ENCODE measurements at regions not wholly inside any gene's neighbourhood (a gene's known extent, or its start where the extent isn't known, plus 50 kb on each side); places are given as distances from the start of the nearest gene placed in this dataset.
A peak's percentile ranks its signal among the peaks of the same experiment; 100 is the strongest.

- Mint-ChIP-seq H3K27me3 (ENCODE audit: insufficient read depth, unreplicated experiment) (no peaks in the 10 kb centered on the region), H3K36me3 (ENCODE audit: insufficient read depth, unreplicated experiment) (peaks cover 39% of the 10 kb centered on the region), H3K4me3 (ENCODE audit: unreplicated experiment) (no peak overlapping the region), H3K4me1 (ENCODE audit: low read depth, unreplicated experiment) (no peaks in the 10 kb centered on the region), H3K9me3 (ENCODE audit: unreplicated experiment) (no peaks in the 10 kb centered on the region), H3K27ac (ENCODE audit: unreplicated experiment) (no peak overlapping the region)
- Histone ChIP-seq H3K36me3 (ENCODE audit: control insufficient read depth, insufficient read depth, low read length) (no peaks in the 10 kb centered on the region), H3K4me3 (ENCODE audit: low read depth, low read length) (no peak overlapping the region), H3K9me3 (no peaks in the 10 kb centered on the region), H3K27me3 (replicated peaks; ENCODE audit: control insufficient read depth, insufficient read depth, low read length) (no peaks in the 10 kb centered on the region), H3K4me1 (no peaks in the 10 kb centered on the region)
- BruUV-seq (replicated peaks): no TSS peak
- DNase-seq: no peak
- POLR2A ChIA-PET: no interaction called here
- CTCF ChIA-PET: no interaction called here
- TF ChIP-seq, protein P1, sequence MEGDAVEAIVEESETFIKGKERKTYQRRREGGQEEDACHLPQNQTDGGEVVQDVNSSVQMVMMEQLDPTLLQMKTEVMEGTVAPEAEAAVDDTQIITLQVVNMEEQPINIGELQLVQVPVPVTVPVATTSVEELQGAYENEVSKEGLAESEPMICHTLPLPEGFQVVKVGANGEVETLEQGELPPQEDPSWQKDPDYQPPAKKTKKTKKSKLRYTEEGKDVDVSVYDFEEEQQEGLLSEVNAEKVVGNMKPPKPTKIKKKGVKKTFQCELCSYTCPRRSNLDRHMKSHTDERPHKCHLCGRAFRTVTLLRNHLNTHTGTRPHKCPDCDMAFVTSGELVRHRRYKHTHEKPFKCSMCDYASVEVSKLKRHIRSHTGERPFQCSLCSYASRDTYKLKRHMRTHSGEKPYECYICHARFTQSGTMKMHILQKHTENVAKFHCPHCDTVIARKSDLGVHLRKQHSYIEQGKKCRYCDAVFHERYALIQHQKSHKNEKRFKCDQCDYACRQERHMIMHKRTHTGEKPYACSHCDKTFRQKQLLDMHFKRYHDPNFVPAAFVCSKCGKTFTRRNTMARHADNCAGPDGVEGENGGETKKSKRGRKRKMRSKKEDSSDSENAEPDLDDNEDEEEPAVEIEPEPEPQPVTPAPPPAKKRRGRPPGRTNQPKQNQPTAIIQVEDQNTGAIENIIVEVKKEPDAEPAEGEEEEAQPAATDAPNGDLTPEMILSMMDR (IDR thresholded peaks at IDR 0.05; ENCODE audit: insufficient read depth in 1 of 2, low read depth in 1 of 2, low read length in 1 of 2, severe bottlenecking in 1 of 2, unreplicated experiment in 1 of 2): no peak
- intact Hi-C loops (cut with micrococcal nuclease; ENCODE audit: unreplicated experiment): no loop called here
Measured at GRCh38 chr11:70572974-70573260, 174.6 kb downstream of the CTTN start.

GRCh38 chr11:70573701-70574151 lies 175.4 kb downstream of the CTTN start:
- Histone ChIP-seq H3K36me3 (ENCODE audit: control insufficient read depth, insufficient read depth, low read length) (no peaks in the 10 kb centered on the region), H3K9me3 (no peaks in the 10 kb centered on the region), H3K27me3 (replicated peaks; ENCODE audit: control insufficient read depth, insufficient read depth, low read length) (no peaks in the 10 kb centered on the region), H3K4me1 (no peaks in the 10 kb centered on the region), H3K4me3 (ENCODE audit: low read depth, low read length) (no peak overlapping the region)
- intact Hi-C loops (cut with micrococcal nuclease; ENCODE audit: unreplicated experiment): no loop called here
- ChIA-PET CTCF (no interaction called here), POLR2A (no interaction called here)
- no peaks in the 10 kb centered on the region for H3K27me3 Mint-ChIP-seq (ENCODE audit: insufficient read depth, unreplicated experiment)
- BruUV-seq (replicated peaks): no TSS peak
- no peak overlapping the region for H3K4me3 Mint-ChIP-seq (ENCODE audit: unreplicated experiment)
- TF ChIP-seq, protein P1 (IDR thresholded peaks at IDR 0.05; ENCODE audit: insufficient read depth in 1 of 2, low read depth in 1 of 2, low read length in 1 of 2, severe bottlenecking in 1 of 2, unreplicated experiment in 1 of 2): no peak
- H3K9me3 Mint-ChIP-seq (ENCODE audit: unreplicated experiment): no peaks in the 10 kb centered on the region
- no peak for DNase-seq
- no peaks in the 10 kb centered on the region for H3K4me1 Mint-ChIP-seq (ENCODE audit: low read depth, unreplicated experiment)
- no peak overlapping the region for H3K27ac Mint-ChIP-seq (ENCODE audit: unreplicated experiment)
- H3K36me3 Mint-ChIP-seq (ENCODE audit: insufficient read depth, unreplicated experiment): peaks cover 38% of the 10 kb centered on the region

DNA sequence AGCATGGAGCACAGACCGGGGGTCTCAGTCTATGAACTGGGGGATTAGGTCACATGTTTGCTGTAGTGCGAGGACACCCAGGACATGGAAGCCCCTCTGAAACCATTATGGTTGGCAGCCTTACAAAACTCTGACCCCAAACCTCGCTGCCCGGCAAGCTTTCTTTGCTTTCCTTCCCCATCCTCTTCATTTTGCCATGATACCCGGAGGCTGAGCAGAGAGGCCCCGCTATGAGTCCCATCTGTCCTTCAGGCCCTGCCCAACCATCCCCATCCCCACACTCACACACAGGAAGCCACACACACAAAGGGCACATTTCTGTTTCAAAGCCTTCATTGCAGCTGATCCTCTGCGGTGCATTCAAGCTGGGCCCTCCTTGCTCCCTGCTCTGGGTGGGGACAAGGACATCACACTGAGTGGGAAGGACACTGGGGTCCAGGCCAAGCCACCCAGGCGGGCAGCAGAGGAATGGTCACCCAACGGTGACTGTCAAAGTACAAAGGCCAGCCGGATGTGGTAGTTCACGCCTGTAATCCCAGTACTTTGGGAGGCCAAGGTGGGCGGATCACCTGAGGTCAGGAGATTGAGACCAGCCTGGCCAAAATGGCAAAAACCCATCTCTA lies 176.5 kb downstream of the CTTN start:
- peak in 1 of 2 experiments; percentile 30 for DNase-seq
- no peaks in the 10 kb centered on the region for H3K9me3 Mint-ChIP-seq (ENCODE audit: unreplicated experiment)
- CTCF ChIA-PET: no interaction called here
- Histone ChIP-seq H3K9me3 (no peaks in the 10 kb centered on the region), H3K36me3 (ENCODE audit: control insufficient read depth, insufficient read depth, low read length) (no peaks in the 10 kb centered on the region), H3K4me1 (no peaks in the 10 kb centered on the region), H3K4me3 (ENCODE audit: low read depth, low read length) (no peak overlapping the region), H3K27me3 (replicated peaks; ENCODE audit: control insufficient read depth, insufficient read depth, low read length) (no peaks in the 10 kb centered on the region)
- TF ChIP-seq, protein P1 (IDR thresholded peaks at IDR 0.05; ENCODE audit: insufficient read depth in 1 of 2, low read depth in 1 of 2, low read length in 1 of 2, severe bottlenecking in 1 of 2, unreplicated experiment in 1 of 2): no peak
- H3K4me3 Mint-ChIP-seq (ENCODE audit: unreplicated experiment): no peak overlapping the region
- peaks cover 44% of the 10 kb centered on the region for H3K36me3 Mint-ChIP-seq (ENCODE audit: insufficient read depth, unreplicated experiment)
- H3K27ac Mint-ChIP-seq (ENCODE audit: unreplicated experiment): no peak overlapping the region
- POLR2A ChIA-PET: no interaction called here
- BruUV-seq (replicated peaks): no TSS peak
- no peaks in the 10 kb centered on the region for H3K4me1 Mint-ChIP-seq (ENCODE audit: low read depth, unreplicated experiment)
- intact Hi-C loops (cut with micrococcal nuclease; ENCODE audit: unreplicated experiment): no loop called here
- no peaks in the 10 kb centered on the region for H3K27me3 Mint-ChIP-seq (ENCODE audit: insufficient read depth, unreplicated experiment)

Data from Caco-2 (cell line).